ENCODE measurements at regions not wholly inside any gene's neighbourhood (a gene's known extent, or its start where the extent isn't known, plus 50 kb on each side); places are given as distances from the start of the nearest gene placed in this dataset.
"Not testable (repeated sequence)": the region's sequence is repeated elsewhere in the genome, so short reads cannot be mapped to it uniquely, and the experiment has no call there.

- H3K4me3 ChIP-seq (ENCODE audit: low read depth, low read length) = no peak overlapping the region
- H3K9me3 ChIP-seq (ENCODE audit: control insufficient read depth, insufficient read depth, low read length) = no peaks in the 10 kb centered on the region
- H3K27me3 ChIP-seq (ENCODE audit: control insufficient read depth, insufficient read depth, low read length) = no peaks in the 10 kb centered on the region
- 0 out of 2 replicates have a peak, but pooled peaks cover 5% of the 10 kb centered on the region for H3K4me1 ChIP-seq (ENCODE audit: control insufficient read depth, insufficient read depth, low read length)
- H3K36me3 ChIP-seq (ENCODE audit: control insufficient read depth, insufficient read depth, low read length) = no peaks in the 10 kb centered on the region
- H3K27ac ChIP-seq (ENCODE audit: low read depth, low read length) = no peak overlapping the region
- H3K9ac ChIP-seq (ENCODE audit: low read depth, low read length) = no peak overlapping the region
Observed at GRCh38 chr1:19024532-19024931, 68.1 kb upstream of the IFFO2 start.

- Histone ChIP-seq H3K4me1 (ENCODE audit: control insufficient read depth, insufficient read depth, low read length) (0 out of 2 replicates have a peak, but pooled peaks cover 5% of the 10 kb centered on the region), H3K36me3 (ENCODE audit: control insufficient read depth, insufficient read depth, low read length) (no peaks in the 10 kb centered on the region), H3K9ac (ENCODE audit: low read depth, low read length) (no peak overlapping the region)
Observed at GRCh38 chr1:19023787-19024186, 67.3 kb upstream of the IFFO2 start.

GRCh38 chr1:19021845-19022244 lies 65.4 kb upstream of the IFFO2 start:
- Histone ChIP-seq H3K27me3 (ENCODE audit: control insufficient read depth, insufficient read depth, low read length) (no peaks in the 10 kb centered on the region), H3K9me3 (ENCODE audit: control insufficient read depth, insufficient read depth, low read length) (no peaks in the 10 kb centered on the region), H3K9ac (ENCODE audit: low read depth, low read length) (no peak overlapping the region), H3K4me1 (ENCODE audit: control insufficient read depth, insufficient read depth, low read length) (no peaks in the 10 kb centered on the region), H3K36me3 (ENCODE audit: control insufficient read depth, insufficient read depth, low read length) (no peaks in the 10 kb centered on the region), H3K4me3 (ENCODE audit: low read depth, low read length) (no peak overlapping the region), H3K27ac (ENCODE audit: low read depth, low read length) (no peak overlapping the region)

More at GRCh38 chr1:19023787-19024186, 67.3 kb upstream of the IFFO2 start:
- no peak overlapping the region for H3K4me3 ChIP-seq (ENCODE audit: low read depth, low read length)
- H3K9me3 ChIP-seq (ENCODE audit: control insufficient read depth, insufficient read depth, low read length) = no peaks in the 10 kb centered on the region
- H3K27me3 ChIP-seq (ENCODE audit: control insufficient read depth, insufficient read depth, low read length) = no peaks in the 10 kb centered on the region
- no peak overlapping the region for H3K27ac ChIP-seq (ENCODE audit: low read depth, low read length)

GRCh38 chr1:19019288-19019687 lies 62.8 kb upstream of the IFFO2 start:
- H3K36me3 ChIP-seq (ENCODE audit: control insufficient read depth, insufficient read depth, low read length); H3K4me3 ChIP-seq (ENCODE audit: low read depth, low read length); H3K9me3 ChIP-seq (ENCODE audit: control insufficient read depth, insufficient read depth, low read length); H3K27ac ChIP-seq (ENCODE audit: low read depth, low read length); H3K9ac ChIP-seq (ENCODE audit: low read depth, low read length); H3K27me3 ChIP-seq (ENCODE audit: control insufficient read depth, insufficient read depth, low read length); H3K4me1 ChIP-seq (ENCODE audit: control insufficient read depth, insufficient read depth, low read length): not testable (repeated sequence)

DNA sequence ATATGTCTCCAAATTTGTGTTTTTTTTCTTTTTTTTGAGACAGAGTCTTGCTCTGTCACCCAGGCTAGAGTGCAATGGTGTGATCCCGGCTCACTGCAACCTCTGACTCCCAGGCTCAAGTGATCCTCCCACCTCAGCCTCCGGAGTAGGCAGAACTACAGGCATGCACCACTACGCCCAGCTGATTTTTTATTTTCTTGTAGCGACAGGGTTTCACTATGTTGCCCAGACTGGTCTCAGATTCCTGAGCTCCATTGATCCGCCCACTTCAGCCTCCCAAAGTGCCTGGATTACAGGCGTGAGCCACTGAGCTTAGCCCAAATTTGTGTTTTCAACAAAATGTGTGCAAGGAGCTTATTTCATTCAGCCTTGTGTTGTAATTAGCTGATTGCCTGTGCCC lies 59.0 kb upstream of the IFFO2 start:
- Histone ChIP-seq H3K27me3 (ENCODE audit: control insufficient read depth, insufficient read depth, low read length) (no peaks in the 10 kb centered on the region), H3K9me3 (ENCODE audit: control insufficient read depth, insufficient read depth, low read length) (no peaks in the 10 kb centered on the region), H3K36me3 (ENCODE audit: control insufficient read depth, insufficient read depth, low read length) (no peaks in the 10 kb centered on the region), H3K4me3 (ENCODE audit: low read depth, low read length) (no peak overlapping the region), H3K27ac (ENCODE audit: low read depth, low read length) (no peak overlapping the region), H3K9ac (ENCODE audit: low read depth, low read length) (no peak overlapping the region), H3K4me1 (ENCODE audit: control insufficient read depth, insufficient read depth, low read length) (peaks cover 18% of the 10 kb centered on the region)

GRCh38 chr1:19014765-19015164 lies 58.3 kb upstream of the IFFO2 start:
- Histone ChIP-seq H3K9ac (ENCODE audit: low read depth, low read length) (no peak overlapping the region), H3K36me3 (ENCODE audit: control insufficient read depth, insufficient read depth, low read length) (no peaks in the 10 kb centered on the region), H3K4me1 (ENCODE audit: control insufficient read depth, insufficient read depth, low read length) (peaks cover 22% of the 10 kb centered on the region), H3K27ac (ENCODE audit: low read depth, low read length) (no peak overlapping the region), H3K4me3 (ENCODE audit: low read depth, low read length) (no peak overlapping the region), H3K27me3 (ENCODE audit: control insufficient read depth, insufficient read depth, low read length) (no peaks in the 10 kb centered on the region), H3K9me3 (ENCODE audit: control insufficient read depth, insufficient read depth, low read length) (no peaks in the 10 kb centered on the region)

DNA sequence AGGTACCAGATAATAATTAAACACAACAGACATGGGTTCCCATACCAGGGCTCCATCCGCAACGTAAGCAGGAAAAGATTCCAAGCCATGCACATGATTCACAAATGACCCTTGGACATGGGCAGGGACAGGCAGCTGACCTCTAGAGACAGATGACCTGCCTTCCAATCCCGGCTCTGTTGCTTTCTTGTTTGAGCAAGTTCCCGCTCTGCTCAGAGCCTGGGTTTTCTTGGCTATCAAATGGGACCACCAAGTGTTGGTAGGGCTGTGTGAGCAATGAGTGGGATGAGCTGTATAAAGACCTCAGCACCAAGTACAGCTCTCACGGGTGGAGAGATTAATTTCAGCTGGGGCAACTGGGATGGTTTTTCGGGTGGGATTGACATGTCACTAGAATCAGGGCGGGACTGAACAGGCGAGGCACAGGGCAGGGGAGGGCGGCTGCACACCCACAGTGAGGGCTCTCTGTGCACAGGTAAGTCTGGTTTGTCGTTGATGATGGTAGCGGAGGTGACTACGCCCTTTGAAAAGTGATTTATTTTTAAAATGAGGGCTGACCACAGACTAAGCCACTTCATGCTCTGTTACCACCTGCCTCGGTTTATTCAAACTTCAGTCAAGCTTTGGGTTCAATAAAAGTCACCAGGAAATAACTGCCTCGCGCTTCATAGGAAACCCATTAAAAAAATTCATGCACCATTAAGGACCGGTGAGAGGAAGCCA lies 57.5 kb upstream of the IFFO2 start:
- Histone ChIP-seq H3K9ac (ENCODE audit: low read depth, low read length) (no peak overlapping the region), H3K9me3 (ENCODE audit: control insufficient read depth, insufficient read depth, low read length) (no peaks in the 10 kb centered on the region), H3K27ac (ENCODE audit: low read depth, low read length) (no peak overlapping the region), H3K27me3 (ENCODE audit: control insufficient read depth, insufficient read depth, low read length) (no peaks in the 10 kb centered on the region), H3K4me1 (ENCODE audit: control insufficient read depth, insufficient read depth, low read length) (peaks cover 22% of the 10 kb centered on the region), H3K4me3 (ENCODE audit: low read depth, low read length) (no peak overlapping the region), H3K36me3 (ENCODE audit: control insufficient read depth, insufficient read depth, low read length) (no peaks in the 10 kb centered on the region)

- no peak overlapping the region for H3K4me3 ChIP-seq (ENCODE audit: low read depth, low read length)
- peak overlapping the region; percentile 90 for H3K27ac ChIP-seq (ENCODE audit: low read depth, low read length)
- no peak overlapping the region for H3K9ac ChIP-seq (ENCODE audit: low read depth, low read length)
- no peaks in the 10 kb centered on the region for H3K27me3 ChIP-seq (ENCODE audit: control insufficient read depth, insufficient read depth, low read length)
- no peaks in the 10 kb centered on the region for H3K9me3 ChIP-seq (ENCODE audit: control insufficient read depth, insufficient read depth, low read length)
- peaks cover 22% of the 10 kb centered on the region for H3K4me1 ChIP-seq (ENCODE audit: control insufficient read depth, insufficient read depth, low read length)
- no peaks in the 10 kb centered on the region for H3K36me3 ChIP-seq (ENCODE audit: control insufficient read depth, insufficient read depth, low read length)
Observed at GRCh38 chr1:19011845-19012231, 55.4 kb upstream of the IFFO2 start.

GRCh38 chr1:19010995-19011844 lies 54.7 kb upstream of the IFFO2 start:
- Histone ChIP-seq H3K36me3 (ENCODE audit: control insufficient read depth, insufficient read depth, low read length) (no peaks in the 10 kb centered on the region), H3K9ac (ENCODE audit: low read depth, low read length) (no peak overlapping the region), H3K4me3 (ENCODE audit: low read depth, low read length) (no peak overlapping the region), H3K4me1 (ENCODE audit: control insufficient read depth, insufficient read depth, low read length) (peaks cover 22% of the 10 kb centered on the region), H3K9me3 (ENCODE audit: control insufficient read depth, insufficient read depth, low read length) (no peaks in the 10 kb centered on the region), H3K27me3 (ENCODE audit: control insufficient read depth, insufficient read depth, low read length) (no peaks in the 10 kb centered on the region), H3K27ac (ENCODE audit: low read depth, low read length) (peak overlapping the region; percentile 90)

GRCh38 chr1:19010503-19010902 lies 54.0 kb upstream of the IFFO2 start:
- H3K9me3 ChIP-seq (ENCODE audit: control insufficient read depth, insufficient read depth, low read length) = no peaks in the 10 kb centered on the region
- no peaks in the 10 kb centered on the region for H3K27me3 ChIP-seq (ENCODE audit: control insufficient read depth, insufficient read depth, low read length)
- H3K27ac ChIP-seq (ENCODE audit: low read depth, low read length) = peak overlapping the region; percentile 90
- H3K4me1 ChIP-seq (ENCODE audit: control insufficient read depth, insufficient read depth, low read length) = peaks cover 22% of the 10 kb centered on the region
- H3K9ac ChIP-seq (ENCODE audit: low read depth, low read length) = no peak overlapping the region
- no peaks in the 10 kb centered on the region for H3K36me3 ChIP-seq (ENCODE audit: control insufficient read depth, insufficient read depth, low read length)
- H3K4me3 ChIP-seq (ENCODE audit: low read depth, low read length) = no peak overlapping the region

GRCh38 chr1:19009882-19010321 lies 53.4 kb upstream of the IFFO2 start:
- peak overlapping the region; percentile 60 for H3K27ac ChIP-seq (ENCODE audit: low read depth, low read length)
- H3K4me1 ChIP-seq (ENCODE audit: control insufficient read depth, insufficient read depth, low read length) = peaks cover 22% of the 10 kb centered on the region

More at GRCh38 chr1:19009882-19010321, 53.4 kb upstream of the IFFO2 start:
- no peaks in the 10 kb centered on the region for H3K36me3 ChIP-seq (ENCODE audit: control insufficient read depth, insufficient read depth, low read length)
- no peaks in the 10 kb centered on the region for H3K27me3 ChIP-seq (ENCODE audit: control insufficient read depth, insufficient read depth, low read length)
- H3K4me3 ChIP-seq (ENCODE audit: low read depth, low read length) = no peak overlapping the region
- no peaks in the 10 kb centered on the region for H3K9me3 ChIP-seq (ENCODE audit: control insufficient read depth, insufficient read depth, low read length)
- no peak overlapping the region for H3K9ac ChIP-seq (ENCODE audit: low read depth, low read length)

Measured in HUES48 (cell line).